HEK293 (cell line): ENCODE measurements at regions not wholly inside any gene's neighbourhood (a gene's known extent, or its start where the extent isn't known, plus 50 kb on each side); places are given as distances from the start of the nearest gene placed in this dataset.

Experiments
- CTCF ChIP-seq: fragments of 450-650 bp; formaldehyde crosslinking; IDR thresholded peaks from 2 replicates; pipeline ENCODE4 v1.5.1; 2016; ENCODE audit warnings: missing biosample characterization, missing genetic modification characterization
- ZFP37 ChIP-seq: fragments of 450-650 bp; formaldehyde crosslinking; IDR thresholded peaks from 2 replicates; pipeline ENCODE4 v1.5.1; 2016; ENCODE audit warnings: missing biosample characterization, missing genetic modification characterization
- ZNF426 ChIP-seq: fragments of 450-650 bp; formaldehyde crosslinking; IDR thresholded peaks from 2 replicates; pipeline ENCODE4 v1.5.1; 2017; ENCODE audit warnings: missing biosample characterization, missing genetic modification characterization, mild to moderate bottlenecking, inconsistent platforms, moderate library complexity

- TF ChIP-seq ZFP37 (tag by site-specific recombination) = no peak
- no peak for TF ChIP-seq ZNF426
- TF ChIP-seq CTCF = no peak
These were observed 75.6 kb upstream of the TMEM132C start for GRCh38 chr12:128191380-128191779.
